ENCODE measurements at regions not wholly inside any gene's neighbourhood (a gene's known extent, or its start where the extent isn't known, plus 50 kb on each side); places are given as distances from the start of the nearest gene placed in this dataset.

DNA sequence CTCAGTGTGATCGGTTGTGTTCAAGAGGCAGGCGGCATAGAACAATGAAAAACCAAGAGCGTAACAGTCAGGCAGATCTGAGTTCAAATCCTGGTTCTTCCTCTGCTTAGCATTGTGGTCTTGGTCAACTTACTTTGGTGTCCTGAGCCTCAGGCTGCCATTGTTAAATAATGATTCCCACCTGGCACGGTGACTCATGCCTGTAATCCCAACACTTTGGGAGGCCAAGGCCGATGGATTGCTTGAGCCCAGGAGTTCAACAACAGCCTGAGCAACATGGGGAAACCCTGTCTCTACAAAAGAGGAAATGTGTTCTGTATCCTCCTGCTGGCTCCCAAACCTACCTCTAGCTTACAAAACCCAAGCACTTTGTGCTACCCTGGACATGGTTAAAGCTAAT lies 129.0 kb upstream of the STX18 start:
- Histone ChIP-seq H3K9me3 (ENCODE audit: control insufficient read depth, insufficient read depth, low read length) (no peaks in the 10 kb centered on the region), H3K27me3 (ENCODE audit: control insufficient read depth, insufficient read depth, low read length) (no peaks in the 10 kb centered on the region), H3K36me3 (ENCODE audit: control insufficient read depth, insufficient read depth, low read length) (no peaks in the 10 kb centered on the region), H3K27ac (ENCODE audit: low read length) (no peak overlapping the region), H3K4me3 (ENCODE audit: low read length) (no peak overlapping the region), H3K4me1 (ENCODE audit: control insufficient read depth, insufficient read depth, low read length) (peaks cover 4% of the 10 kb centered on the region)
- Mint-ChIP-seq H3K36me3 (no peaks in the 10 kb centered on the region), H3K27me3 (ENCODE audit: low read depth in 2 of 2) (no peaks in the 10 kb centered on the region), H3K27ac (no peak overlapping the region), H3K9me3 (no peaks in the 10 kb centered on the region), H3K4me3 (no peak overlapping the region), H3K4me1 (peaks cover 0 to 5% of the 10 kb centered on the region in 2 donors)
- 75% methylated on average over 5 of the region's 5 CpGs for WGBS (ENCODE audit: insufficient coverage)
- intact Hi-C loops (cut with micrococcal nuclease) = no loop called here
- no peak for ATAC-seq
- TF ChIP-seq, protein P1, sequence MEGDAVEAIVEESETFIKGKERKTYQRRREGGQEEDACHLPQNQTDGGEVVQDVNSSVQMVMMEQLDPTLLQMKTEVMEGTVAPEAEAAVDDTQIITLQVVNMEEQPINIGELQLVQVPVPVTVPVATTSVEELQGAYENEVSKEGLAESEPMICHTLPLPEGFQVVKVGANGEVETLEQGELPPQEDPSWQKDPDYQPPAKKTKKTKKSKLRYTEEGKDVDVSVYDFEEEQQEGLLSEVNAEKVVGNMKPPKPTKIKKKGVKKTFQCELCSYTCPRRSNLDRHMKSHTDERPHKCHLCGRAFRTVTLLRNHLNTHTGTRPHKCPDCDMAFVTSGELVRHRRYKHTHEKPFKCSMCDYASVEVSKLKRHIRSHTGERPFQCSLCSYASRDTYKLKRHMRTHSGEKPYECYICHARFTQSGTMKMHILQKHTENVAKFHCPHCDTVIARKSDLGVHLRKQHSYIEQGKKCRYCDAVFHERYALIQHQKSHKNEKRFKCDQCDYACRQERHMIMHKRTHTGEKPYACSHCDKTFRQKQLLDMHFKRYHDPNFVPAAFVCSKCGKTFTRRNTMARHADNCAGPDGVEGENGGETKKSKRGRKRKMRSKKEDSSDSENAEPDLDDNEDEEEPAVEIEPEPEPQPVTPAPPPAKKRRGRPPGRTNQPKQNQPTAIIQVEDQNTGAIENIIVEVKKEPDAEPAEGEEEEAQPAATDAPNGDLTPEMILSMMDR (IDR thresholded peaks at IDR 0.05) = no peak
- no peak for DNase-seq

DNA sequence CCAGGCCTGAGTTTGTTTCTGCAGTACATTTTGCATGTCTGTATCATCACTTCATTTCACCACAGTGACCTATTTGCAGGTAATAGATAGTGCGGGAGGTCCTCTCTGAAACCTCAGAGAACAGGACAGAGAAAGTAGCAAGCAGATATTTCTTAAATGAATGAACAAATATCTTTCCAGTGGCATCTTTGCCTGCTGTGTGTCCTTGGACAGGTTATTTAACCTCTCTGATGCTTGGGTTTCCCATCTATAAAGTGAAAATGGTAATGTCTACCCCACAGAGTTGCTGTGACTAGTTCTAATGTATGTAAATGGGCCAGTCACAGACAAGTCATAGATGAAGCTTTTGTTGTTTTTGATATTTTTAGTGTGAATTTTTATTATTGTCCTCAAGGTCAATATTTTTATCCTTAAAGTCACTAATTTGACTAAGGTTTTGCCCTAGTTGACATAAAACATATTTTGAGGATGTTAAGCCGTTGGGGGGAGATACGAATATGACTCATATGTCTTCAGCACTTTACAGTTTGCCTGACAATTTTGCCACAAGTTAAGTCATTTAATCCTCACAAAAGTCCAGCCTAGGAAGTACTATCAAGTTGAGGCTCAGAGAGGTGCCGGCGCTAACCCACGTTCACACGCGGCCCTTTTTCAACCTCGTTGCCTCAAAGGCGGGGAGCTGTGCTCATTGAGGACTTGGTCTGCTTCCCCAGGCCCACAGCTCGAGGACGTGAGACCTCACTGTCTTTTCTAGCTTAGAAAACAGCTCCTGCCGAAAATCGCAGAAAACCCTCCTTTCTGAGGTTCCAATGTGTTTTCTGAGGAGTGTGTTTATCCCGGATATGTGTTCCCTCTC lies 126.7 kb upstream of the STX18 start:
- H3K4me1 Mint-ChIP-seq = peaks cover 0 to 5% of the 10 kb centered on the region in 2 donors
- ATAC-seq (no peak), DNase-seq (no peak)
- H3K27me3 Mint-ChIP-seq (ENCODE audit: low read depth in 2 of 2) = no peaks in the 10 kb centered on the region
- H3K27ac ChIP-seq (ENCODE audit: low read length) = no peak overlapping the region
- no peaks in the 10 kb centered on the region for H3K9me3 ChIP-seq (ENCODE audit: control insufficient read depth, insufficient read depth, low read length)
- no peaks in the 10 kb centered on the region for H3K9me3 Mint-ChIP-seq
- peaks cover 4% of the 10 kb centered on the region for H3K4me1 ChIP-seq (ENCODE audit: control insufficient read depth, insufficient read depth, low read length)
- no peak overlapping the region for H3K4me3 Mint-ChIP-seq
- H3K27me3 ChIP-seq (ENCODE audit: control insufficient read depth, insufficient read depth, low read length) = no peaks in the 10 kb centered on the region
- no peak overlapping the region for H3K4me3 ChIP-seq (ENCODE audit: low read length)
- intact Hi-C loops (cut with micrococcal nuclease) = no loop called here
- no peaks in the 10 kb centered on the region for H3K36me3 ChIP-seq (ENCODE audit: control insufficient read depth, insufficient read depth, low read length)
- TF ChIP-seq, protein P1 (IDR thresholded peaks at IDR 0.05) = no peak
- no peak overlapping the region for H3K27ac Mint-ChIP-seq
- WGBS (ENCODE audit: insufficient coverage) = 65% methylated on average over 15 of the region's 15 CpGs
- H3K36me3 Mint-ChIP-seq = no peaks in the 10 kb centered on the region

- Histone ChIP-seq H3K36me3 (ENCODE audit: control insufficient read depth, insufficient read depth, low read length) (no peaks in the 10 kb centered on the region), H3K27me3 (ENCODE audit: control insufficient read depth, insufficient read depth, low read length) (no peaks in the 10 kb centered on the region), H3K4me1 (ENCODE audit: control insufficient read depth, insufficient read depth, low read length) (peaks cover 4% of the 10 kb centered on the region), H3K4me3 (ENCODE audit: low read length) (no peak overlapping the region), H3K9me3 (ENCODE audit: control insufficient read depth, insufficient read depth, low read length) (no peaks in the 10 kb centered on the region), H3K27ac (ENCODE audit: low read length) (no peak overlapping the region)
- Mint-ChIP-seq H3K4me1 (peaks cover 0 to 5% of the 10 kb centered on the region in 2 donors), H3K36me3 (no peaks in the 10 kb centered on the region), H3K27me3 (ENCODE audit: low read depth in 2 of 2) (no peaks in the 10 kb centered on the region), H3K9me3 (no peaks in the 10 kb centered on the region), H3K27ac (no peak overlapping the region), H3K4me3 (no peak overlapping the region)
- TF ChIP-seq, protein P1 (IDR thresholded peaks at IDR 0.05) = no peak
- WGBS (ENCODE audit: insufficient coverage) = 91% methylated on average over 14 of the region's 14 CpGs
- DNase-seq (no peak), ATAC-seq (no peak)
- intact Hi-C loops (cut with micrococcal nuclease) = no loop called here
Observed at GRCh38 chr4:4667622-4668081, 125.8 kb upstream of the STX18 start.
